GM20000 (cell line): ENCODE measurements at regions not wholly inside any gene's neighbourhood (a gene's known extent, or its start where the extent isn't known, plus 50 kb on each side); places are given as distances from the start of the nearest gene placed in this dataset.

ENCODE experiments used
- DNase-seq: peaks from one replicate; pipeline ENCODE4 v3.0.0; 2012; ENCODE audit warnings: low spot score
- TF ChIP-seq, protein P1 (sequence below): IDR thresholded peaks from 2 replicates; pipeline ENCODE4 v1.5.1; 2012; ENCODE audit warnings: mild to moderate bottlenecking, control low read depth; ENCODE audit errors: extremely low read depth, missing control alignments

- TF ChIP-seq, protein P1, sequence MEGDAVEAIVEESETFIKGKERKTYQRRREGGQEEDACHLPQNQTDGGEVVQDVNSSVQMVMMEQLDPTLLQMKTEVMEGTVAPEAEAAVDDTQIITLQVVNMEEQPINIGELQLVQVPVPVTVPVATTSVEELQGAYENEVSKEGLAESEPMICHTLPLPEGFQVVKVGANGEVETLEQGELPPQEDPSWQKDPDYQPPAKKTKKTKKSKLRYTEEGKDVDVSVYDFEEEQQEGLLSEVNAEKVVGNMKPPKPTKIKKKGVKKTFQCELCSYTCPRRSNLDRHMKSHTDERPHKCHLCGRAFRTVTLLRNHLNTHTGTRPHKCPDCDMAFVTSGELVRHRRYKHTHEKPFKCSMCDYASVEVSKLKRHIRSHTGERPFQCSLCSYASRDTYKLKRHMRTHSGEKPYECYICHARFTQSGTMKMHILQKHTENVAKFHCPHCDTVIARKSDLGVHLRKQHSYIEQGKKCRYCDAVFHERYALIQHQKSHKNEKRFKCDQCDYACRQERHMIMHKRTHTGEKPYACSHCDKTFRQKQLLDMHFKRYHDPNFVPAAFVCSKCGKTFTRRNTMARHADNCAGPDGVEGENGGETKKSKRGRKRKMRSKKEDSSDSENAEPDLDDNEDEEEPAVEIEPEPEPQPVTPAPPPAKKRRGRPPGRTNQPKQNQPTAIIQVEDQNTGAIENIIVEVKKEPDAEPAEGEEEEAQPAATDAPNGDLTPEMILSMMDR = no peak
- DNase-seq = no peak
These were observed 50.2 kb upstream of the FGF3 start for GRCh38 chr11:69869311-69869939.

- TF ChIP-seq, protein P1 = no peak
- no peak for DNase-seq
These were observed 51.5 kb upstream of the FGF3 start for GRCh38 chr11:69870766-69871165.

DNA sequence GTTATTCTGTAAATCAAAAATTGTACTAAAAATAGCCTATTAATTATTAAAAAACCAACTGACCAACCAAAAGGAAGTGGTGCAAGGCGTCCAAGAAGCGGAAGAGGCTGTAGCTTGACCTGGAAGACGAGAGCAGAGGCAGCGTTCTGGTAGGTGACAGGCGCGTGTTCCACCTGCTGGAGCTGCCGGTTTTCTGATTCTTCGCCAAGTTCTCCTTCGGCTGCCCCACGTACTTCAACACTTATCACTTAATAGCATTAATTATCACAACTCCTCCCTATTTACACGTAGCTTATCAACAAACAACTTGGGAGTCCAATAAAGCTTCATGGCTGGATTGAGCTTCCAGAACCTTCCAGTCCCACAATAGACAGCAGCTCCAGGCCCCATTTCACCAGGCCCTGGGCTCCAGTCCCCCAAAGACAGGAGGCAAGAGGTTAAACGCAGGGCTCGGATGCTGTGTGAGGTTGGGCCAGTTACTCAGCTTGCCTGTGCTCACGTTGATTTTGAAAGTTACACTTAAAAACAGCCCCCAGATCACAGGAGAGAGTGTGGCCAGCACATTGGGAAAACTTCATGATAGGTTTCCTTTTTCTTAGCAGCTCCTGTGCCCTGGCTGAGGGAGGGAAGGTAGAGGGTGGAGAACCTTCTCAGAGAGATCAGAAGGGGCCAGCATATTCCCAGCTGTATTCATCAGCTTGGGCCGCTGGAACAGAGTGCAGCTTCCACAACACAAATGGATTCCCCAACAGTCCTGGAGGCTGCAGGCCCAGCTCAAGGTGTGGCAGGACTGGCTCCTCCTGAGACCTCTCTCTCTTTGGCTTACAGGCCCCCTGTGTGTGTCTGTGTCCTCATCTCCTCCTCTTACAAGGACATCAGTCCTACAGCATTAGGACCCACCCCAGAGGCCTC, 54.2 kb upstream of the FGF3 start:
- TF ChIP-seq, protein P1 = no peak
- no peak for DNase-seq

- TF ChIP-seq, protein P1 = no peak
- DNase-seq = no peak
These were observed 55.2 kb upstream of the FGF3 start for GRCh38 chr11:69874178-69874983.

- TF ChIP-seq, protein P1 = no peak
- no peak for DNase-seq
These were observed 55.9 kb upstream of the FGF3 start for GRCh38 chr11:69874984-69875624.

GRCh38 chr11:69876013-69876412, 56.8 kb upstream of the FGF3 start:
- DNase-seq = no peak
- TF ChIP-seq, protein P1 = no peak
